Hepatic stellate cell (primary cell): ENCODE measurements at regions not wholly inside any gene's neighbourhood (a gene's known extent, or its start where the extent isn't known, plus 50 kb on each side); places are given as distances from the start of the nearest gene placed in this dataset.
"Not testable (repeated sequence)": the region's sequence is repeated elsewhere in the genome, so short reads cannot be mapped to it uniquely, and the experiment has no call there.

Experiments used
- DNase-seq: peaks from one replicate; pipeline ENCODE4 v3.0.0; 2011; ENCODE audit warnings: low spot score

DNA sequence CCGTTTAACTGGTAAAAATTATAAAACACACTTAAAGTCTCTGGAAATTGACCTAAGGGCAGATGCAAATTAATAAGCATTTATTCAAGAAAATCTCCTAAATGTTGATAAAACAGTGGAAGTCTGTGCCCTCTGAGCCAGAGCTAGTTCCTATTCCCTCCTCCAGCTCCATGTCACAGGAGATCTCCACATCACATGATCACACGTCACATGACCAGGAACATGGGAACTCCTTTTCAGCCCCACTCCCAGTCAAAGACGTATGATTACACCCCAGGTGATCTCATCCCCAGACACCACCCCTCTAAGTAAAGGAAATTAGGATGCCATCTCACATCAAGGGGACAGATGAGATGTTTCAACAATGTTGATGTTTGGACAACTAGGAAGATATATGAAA, 237.7 kb upstream of the FRG1 start:
- not testable (repeated sequence) for DNase-seq

DNA sequence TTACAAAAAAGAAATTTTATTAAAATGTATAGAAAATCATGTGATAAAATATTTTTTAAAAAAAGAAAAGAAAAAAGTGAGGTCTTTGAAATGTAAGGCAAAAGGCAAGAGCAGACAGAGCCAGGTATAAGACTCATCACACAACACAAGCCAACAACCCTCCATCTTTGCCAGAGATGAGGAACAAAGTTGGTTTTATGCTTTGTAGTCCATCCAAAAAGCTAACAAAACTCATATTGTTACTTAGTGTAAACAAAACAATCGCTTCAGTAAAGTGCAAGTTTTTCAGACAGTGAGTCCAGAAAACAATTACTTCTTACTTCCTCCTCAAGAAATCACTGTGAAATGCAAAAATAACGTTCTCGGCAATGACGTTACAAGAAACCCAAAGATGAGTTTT, 233.9 kb upstream of the FRG1 start:
- not testable (repeated sequence) for DNase-seq

DNA sequence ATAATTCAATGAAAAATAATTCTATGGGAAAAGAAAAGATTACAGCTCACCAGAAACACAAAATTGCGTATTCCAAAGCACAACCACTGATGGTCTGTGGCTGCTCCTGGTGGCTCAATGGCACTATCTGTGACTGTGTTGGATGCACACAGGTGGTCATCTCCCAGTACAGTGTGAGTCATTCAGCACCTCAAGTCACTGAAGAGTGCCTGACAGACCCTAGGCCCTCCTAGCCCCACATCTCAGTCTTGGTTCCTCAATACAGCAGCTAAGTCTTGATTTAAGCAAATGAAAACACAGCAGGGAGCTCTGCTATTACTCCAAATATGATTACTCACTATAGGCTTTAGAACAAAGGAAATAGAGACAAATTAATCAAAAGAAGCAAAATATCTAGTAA, 233.4 kb upstream of the FRG1 start:
- DNase-seq = not testable (repeated sequence)

DNA sequence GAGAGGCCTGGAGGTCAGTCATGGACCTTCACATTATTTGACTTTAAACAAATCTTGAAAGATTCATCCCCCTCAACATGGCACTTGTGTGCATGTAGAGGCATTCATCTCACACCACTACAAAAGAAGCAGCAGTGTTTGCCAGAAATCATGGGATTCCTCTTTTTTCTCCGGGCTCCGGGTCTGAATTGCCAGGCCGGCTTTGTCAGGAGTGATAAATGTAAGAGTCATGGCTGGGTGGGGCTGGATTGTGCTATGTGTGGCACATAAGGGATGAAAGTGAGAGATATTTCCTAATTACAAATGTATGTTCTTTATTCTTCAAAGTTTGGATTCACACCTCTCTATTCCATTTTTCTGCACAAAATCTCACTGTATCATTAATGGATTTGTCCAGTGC, 228.7 kb upstream of the FRG1 start:
- DNase-seq = not testable (repeated sequence)

DNA sequence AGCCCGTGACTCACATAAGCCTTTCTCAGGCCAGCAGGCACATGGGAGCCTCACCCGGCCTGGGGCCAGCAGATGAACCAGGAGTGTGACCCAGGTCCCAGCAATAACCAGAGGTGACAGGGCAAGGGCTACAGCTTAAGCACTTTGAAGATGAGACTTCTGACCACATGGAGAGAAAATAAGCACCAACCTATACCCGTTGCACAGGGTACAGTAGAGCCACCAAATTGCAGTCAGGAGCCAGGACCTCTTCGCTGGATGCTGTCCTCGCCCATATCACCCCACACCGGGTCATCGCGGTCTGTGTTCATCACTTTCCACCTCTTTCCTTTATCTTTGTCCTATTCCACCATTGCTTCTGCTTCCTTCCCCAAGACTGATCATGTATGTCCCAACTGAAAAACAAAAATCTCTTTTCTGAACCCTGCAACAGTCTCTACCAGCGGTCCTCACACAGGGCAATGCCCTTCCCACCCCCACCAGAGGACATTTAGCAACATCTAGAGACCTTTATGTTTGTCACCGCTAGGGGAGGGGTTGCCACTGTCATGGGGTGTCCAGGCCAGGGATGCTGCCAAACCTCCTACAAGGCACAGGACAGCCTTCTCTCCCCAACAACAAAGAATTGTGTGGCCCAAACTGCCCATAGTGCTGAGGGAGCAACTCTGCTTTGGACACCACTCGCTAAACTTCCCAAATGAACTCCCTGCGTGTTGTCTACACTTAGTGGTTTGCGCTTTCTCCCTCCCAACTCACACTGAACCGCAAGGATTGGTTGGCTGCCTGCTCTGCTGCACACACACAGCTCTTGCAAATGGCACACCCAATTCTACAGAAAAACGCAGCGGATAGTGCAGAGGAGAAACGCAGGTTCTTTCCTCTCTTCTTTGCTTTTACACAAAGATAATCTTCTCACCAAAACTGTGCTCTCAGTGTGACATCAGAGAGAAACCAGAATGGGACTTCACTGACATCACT, 219.4 kb upstream of the FRG1 start:
- DNase-seq = not testable (repeated sequence)

DNA sequence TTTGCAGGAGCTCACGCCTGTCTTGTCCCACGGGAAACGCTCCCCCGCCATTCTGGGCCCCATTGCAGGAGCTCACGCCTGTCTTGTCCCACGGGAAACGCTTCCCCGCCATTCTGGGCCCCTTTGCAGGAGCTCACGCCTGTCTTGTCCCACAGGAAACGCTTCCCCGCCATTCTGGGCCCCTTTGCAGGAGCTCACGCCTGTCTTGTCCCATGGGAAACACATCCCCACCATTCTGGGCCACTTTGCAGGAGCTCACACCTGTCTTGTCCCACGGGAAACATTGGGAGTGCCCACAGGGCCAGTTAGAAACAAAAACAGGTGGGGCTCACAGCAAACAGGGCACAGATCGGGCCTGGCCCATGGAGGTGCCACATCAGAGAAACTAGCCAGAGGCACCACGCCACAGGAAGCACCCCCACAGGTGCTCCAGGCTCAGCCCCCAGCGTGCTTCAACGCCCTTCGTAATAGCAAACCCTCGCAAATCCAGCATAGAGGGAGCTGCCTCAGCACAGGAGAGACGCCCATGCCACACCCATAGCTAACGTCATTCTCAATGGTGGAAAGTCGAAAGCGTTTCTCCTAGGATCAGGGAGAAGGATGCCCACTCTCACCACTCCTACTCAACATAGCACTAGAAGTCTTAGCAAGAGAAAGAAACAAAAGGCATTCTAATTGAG, 218.2 kb upstream of the FRG1 start:
- not testable (repeated sequence) for DNase-seq

DNA sequence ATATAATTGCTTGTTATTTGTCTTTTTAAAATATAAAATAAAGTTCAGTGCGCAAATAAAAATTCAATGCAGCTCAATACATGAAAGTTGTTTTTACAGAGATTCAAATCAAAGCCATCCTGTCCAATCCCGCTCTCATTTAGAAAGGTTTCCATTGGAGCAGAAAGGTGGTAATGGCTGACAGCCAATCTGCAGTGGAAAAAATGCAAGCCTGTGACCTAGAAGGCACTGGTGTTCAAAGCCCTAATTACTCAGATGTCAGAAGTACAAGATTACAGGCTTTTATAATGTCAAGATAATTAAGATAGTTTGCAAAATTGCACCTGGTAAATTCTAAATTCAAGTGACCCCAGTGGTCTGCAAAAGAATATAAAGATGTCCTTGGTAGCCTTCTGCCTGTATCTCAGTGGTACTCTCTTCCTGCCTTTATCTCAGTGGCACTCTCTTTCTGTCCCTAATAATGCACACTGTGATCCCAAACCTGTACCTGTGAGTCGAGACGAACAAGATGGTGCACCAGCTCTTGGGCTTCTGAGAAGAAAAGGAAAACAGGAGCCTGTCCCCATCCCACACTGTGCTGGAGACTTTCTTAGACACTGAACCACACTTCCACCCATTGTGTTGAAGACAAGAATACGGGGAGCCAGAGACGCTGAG, 212.6 kb upstream of the FRG1 start:
- DNase-seq = not testable (repeated sequence)

DNA sequence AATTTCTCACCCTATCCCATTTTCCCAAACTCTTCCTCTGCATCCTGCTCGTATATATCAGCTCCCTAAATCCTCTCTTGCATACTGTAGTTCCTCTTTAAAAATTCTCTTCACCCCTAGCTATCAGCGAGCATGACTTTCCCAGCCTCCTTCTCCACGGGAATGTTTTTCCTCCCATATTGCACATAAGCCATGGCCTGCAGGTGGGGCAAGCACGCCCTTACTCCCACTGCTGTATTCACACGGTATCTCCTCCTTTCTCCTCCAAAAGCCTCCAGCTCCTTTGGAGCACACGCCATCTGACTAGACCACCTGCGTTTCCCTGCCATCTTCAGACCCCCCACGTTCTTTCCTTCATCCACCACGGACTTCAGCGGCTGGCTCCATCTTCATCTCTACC, 208.7 kb upstream of the FRG1 start:
- DNase-seq = not testable (repeated sequence)

DNA sequence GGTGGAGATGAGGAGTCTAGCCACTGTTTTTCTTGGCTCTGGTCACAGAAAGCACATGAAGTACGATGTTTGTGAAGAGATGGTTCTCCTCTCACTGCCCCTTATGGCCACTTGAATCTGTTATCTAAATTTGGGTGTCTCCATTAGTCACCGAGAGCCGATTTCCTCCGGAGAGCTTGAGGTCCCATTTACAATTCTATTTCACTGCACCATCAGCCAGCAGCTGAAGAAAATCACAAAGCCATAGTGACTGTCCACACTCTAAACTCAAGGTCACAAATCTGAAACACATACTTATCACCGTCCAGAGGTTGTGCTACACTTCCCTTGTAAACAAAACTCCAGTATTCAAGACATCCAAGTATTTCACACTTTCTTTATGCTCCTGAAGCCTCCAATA, 207.2 kb upstream of the FRG1 start:
- not testable (repeated sequence) for DNase-seq

DNA sequence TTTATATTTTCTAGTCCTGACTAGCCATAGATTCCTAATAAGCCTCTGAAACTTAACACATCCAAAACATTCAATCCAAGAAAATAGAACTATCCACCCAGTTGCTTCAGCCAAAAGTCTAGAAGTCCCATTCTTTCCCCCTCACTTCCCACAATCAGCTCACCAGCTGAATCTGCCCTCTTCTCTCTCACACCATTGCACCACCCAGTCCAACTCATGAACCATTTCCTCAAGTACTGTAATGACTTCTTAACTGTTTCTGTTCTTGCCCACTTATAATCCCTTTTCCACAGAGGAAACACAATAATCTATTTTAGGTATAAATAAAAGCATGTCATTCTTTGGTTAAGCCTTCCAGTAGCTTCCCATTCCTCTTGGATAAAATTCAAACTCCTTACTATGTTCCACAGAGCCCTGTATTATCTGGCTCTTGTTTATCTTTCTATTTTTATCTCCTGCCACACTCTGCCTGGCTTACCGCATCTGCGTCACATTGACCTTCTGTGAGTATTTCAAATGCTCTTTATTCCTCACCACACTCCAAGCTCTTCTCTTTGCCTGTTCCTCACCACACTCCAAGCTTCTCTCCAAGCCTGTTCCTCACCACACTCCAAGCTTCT, 205.9 kb upstream of the FRG1 start:
- DNase-seq = not testable (repeated sequence)

DNA sequence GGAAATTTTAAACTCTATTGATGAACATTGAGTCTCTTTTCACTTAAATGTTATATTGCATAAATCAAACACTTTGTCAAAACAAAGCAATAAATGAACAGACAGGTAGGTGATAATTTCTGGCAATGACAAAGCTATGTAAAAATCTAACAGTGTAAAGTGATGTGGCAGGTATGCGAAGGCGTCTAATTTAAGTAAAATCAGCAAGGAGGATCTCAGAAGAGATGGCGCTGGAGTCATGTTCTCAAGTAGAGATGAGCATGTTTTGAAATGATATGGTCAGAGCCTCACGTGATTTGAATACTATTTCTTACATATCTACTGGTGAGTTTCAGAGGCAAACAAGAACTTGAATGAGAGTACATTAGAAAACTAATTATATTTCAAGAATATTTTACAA, 204.0 kb upstream of the FRG1 start:
- DNase-seq = not testable (repeated sequence)

DNA sequence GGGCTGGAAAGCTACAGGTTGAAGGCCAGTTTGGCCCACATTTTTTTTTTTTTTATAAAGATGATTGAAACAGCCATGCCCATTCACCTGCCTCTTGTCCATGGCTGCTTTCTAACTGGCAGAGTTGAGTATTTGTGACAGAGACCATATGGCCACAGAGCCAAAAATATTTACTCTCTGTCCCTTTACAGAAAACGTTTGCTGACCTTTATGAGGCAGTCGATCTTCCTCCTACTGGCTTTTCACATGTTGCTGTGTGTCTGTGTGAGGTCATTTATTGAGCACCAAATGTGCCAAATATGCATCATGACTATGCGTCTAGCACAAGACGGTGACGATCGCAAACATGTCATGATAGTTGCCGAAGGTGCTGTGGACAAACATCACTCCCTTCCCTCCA, 200.6 kb upstream of the FRG1 start:
- DNase-seq = not testable (repeated sequence)

DNA sequence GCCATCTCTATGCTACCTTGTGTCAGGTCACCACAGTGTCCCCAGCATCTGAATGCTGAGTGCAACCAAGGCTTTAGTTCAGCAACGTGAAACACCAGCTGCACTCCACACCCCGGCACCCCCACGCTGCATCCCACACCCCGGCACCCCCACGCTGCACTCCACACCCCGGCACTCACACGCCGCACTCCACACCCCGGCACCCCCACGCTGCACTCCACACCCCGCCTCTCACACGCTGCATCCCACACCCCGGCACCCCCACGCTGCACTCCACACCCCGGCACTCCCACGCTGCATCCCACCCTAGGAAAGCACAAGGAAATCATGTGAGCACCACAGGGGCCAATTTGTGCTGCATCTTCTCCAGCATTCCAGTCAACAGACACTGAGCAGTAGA, 199.8 kb upstream of the FRG1 start:
- no peak for DNase-seq

DNA sequence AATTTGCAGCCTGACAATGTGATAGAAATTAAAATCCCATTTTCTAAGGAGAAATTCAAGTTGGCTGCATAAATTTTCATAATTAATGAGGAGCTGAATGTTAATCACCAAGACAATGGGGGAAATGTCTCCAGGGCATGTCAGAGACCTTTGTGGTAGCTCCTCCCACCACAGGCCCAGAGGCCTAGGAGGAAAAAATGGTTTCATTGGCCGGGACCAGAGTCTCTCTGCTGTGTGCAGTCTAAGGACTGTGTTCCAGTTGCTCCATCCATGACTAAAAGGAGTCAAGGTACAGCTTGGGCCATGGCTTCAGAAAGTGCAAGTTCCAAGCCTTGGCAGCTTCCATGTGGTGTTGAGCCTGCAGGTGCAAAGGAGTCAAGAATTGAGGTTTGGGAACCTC, 187.6 kb upstream of the FRG1 start:
- not testable (repeated sequence) for DNase-seq

DNA sequence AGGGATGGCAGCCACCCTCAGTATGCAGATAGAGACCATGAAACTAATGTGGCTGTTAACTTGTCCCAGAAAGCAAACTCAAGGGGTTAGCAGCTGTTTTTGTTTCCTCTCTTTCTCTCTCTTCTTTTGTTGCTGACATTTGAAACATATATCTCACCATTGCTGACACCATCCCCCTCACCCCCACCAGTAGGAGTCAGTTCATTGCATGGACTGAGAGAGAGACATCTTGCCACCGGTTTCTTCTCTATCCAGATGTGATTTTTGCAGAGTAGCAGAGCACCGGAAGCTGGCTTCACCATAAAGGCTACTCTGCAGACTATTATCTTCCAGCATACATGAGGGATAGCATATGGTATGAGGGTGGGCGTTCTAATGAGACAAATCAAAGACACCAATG, 177.1 kb upstream of the FRG1 start:
- no peak for DNase-seq

DNA sequence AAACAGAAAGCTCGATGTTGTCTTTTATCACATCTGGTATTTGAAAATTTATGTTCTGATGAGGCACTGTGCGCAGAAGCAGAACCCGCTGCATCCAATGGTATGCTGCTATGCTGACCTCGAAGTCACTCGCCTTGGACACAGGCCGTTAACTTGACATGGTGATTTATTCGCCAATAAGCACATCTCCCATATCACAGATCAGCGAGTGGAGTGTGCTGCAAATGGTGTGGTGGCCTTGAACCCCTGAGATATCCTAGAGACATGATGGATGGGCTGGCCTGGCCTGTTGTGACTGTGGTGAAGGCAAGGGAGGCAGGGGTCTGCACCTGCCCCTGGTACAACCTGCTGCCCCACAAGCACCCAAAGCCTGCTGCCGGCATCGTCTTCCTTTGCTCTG, 175.4 kb upstream of the FRG1 start:
- no peak for DNase-seq

DNA sequence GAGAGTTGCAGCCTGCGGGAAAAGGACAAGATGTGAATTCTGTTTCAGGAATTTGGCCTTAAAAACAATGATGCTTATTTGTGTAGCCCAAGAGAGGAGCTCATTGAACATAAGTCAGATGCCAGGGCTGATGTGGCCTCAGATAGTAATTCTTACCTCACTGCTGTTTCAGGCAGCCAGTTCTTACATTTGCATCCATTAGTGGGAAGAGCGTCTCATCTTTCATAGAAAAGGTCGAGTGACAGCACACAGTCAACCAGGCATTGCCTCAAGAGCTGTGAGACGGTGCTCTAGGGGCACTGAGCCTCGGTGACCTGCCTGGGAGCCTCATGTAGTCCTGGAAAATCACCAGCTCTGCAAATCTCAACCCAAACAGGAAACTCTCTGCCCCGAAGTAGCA, 174.9 kb upstream of the FRG1 start:
- no peak for DNase-seq

DNA sequence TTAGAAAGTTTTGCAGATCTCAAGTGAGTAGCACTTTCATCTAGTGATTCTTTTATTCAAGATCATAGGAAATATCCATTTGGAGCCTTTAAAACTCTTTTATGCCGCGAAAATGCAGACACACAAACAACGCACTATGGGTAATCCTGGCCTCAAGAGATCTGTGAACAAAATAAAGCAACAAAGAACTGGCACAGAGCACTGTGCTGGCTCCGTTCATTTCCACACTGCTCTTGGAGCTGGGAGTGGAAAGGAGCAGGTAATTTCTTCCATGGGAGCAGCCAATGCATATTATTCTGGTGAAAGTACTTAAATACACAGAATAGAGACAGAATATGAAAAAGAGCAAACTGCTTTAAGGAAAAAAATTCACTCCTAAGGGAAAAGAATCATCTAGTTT, 172.7 kb upstream of the FRG1 start:
- no peak for DNase-seq

DNA sequence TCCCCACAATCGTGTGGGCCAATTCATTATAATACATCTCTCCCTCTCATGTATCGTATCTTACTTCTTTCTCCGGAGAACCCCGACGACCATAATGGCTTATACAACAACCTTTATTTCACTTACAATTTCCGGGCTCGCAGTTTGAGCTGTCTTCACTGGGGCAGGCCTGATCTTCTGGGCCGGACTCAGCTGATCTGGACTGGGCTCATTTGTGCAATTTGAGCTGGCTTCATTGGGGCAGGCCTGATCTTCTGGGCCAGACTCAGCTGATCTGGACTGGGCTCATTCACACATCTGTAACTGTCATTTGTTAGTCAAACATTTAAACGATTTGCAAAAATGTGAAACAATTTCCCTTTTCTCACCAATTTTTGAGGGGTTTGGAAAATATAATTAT, 171.5 kb upstream of the FRG1 start:
- no peak for DNase-seq

DNA sequence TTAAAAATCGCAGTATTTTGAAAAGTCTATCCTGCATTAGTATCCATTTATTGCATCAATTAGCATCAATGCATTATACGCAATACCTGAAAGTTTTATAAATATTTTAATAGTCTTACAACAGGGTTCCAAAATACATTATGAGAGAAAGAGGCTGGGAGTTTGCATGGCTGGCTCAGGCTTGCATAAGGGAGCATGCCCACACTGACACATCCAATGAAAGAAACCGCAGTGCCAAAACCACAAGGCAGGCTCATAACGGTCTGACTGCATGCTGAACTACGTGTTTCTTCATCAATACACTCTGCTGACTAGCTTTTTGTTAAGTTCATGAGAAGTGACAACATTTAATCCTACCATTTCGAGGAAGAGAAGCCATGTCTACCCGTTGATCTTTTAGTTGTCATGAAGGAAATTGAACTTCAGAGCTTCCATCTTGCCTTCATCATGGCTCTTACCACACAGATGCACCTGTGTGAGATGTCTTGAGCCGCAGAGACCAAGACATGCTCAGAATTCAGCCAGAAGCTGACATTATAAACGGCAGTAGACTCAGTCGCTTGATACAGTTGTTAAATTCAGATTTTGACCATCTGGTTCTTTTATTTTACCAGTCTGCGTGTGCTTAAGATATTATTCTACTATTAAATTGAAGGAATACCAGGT, 168.8 kb upstream of the FRG1 start:
- no peak for DNase-seq

DNA sequence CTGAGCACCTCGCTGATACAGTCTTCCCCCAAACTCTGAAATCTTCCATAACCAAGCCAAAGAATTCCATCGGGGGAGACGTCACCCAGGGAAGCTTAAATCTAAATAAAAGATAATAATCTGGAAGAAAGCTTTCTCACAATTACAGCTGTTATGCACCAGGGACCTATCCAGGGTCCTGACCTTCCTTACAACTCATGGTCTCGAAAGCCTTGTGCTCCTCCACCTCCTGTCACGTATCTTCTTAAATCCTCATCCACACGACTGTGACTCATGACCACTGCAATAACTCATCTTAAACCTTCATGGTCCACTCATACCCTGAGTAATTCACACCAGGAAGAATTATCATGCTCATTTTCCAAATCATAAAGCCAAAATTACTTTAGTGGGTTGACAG, 166.8 kb upstream of the FRG1 start:
- DNase-seq = no peak
